ENCODE measurements at regions not wholly inside any gene's neighbourhood (a gene's known extent, or its start where the extent isn't known, plus 50 kb on each side); places are given as distances from the start of the nearest gene placed in this dataset.

GRCh38 chrX:20802036-20802435, 535.3 kb upstream of the RPS6KA3 start:
- DNase-seq (ENCODE audit: low spot score) = no peak
- peaks cover 12% of the 10 kb centered on the region for H3K9me3 Mint-ChIP-seq (ENCODE audit: low read depth)
- no peaks in the 10 kb centered on the region for H3K4me1 Mint-ChIP-seq (ENCODE audit: low read depth)
- no peak overlapping the region for H3K4me3 Mint-ChIP-seq (ENCODE audit: unreplicated experiment)
- no peak overlapping the region for H3K27ac Mint-ChIP-seq (ENCODE audit: unreplicated experiment)
- H3K27me3 Mint-ChIP-seq (ENCODE audit: low read depth) = peaks cover 1% of the 10 kb centered on the region
- no peaks in the 10 kb centered on the region for H3K36me3 Mint-ChIP-seq (ENCODE audit: low read depth)
- no peak for TF ChIP-seq CTCF (IDR thresholded peaks at IDR 0.05)

GRCh38 chrX:20796450-20796849, 529.7 kb upstream of the RPS6KA3 start:
- Mint-ChIP-seq H3K4me1 (ENCODE audit: low read depth) (no peaks in the 10 kb centered on the region), H3K27me3 (ENCODE audit: low read depth) (peaks cover 1% of the 10 kb centered on the region), H3K9me3 (ENCODE audit: low read depth) (peaks cover 12% of the 10 kb centered on the region), H3K4me3 (ENCODE audit: unreplicated experiment) (no peak overlapping the region), H3K27ac (ENCODE audit: unreplicated experiment) (no peak overlapping the region), H3K36me3 (ENCODE audit: low read depth) (no peaks in the 10 kb centered on the region)
- DNase-seq (ENCODE audit: low spot score) = no peak
- no peak for TF ChIP-seq CTCF (IDR thresholded peaks at IDR 0.05)

- no peak overlapping the region for H3K4me3 Mint-ChIP-seq (ENCODE audit: unreplicated experiment)
- no peaks in the 10 kb centered on the region for H3K4me1 Mint-ChIP-seq (ENCODE audit: low read depth)
- TF ChIP-seq CTCF (IDR thresholded peaks at IDR 0.05) = no peak
- H3K36me3 Mint-ChIP-seq (ENCODE audit: low read depth) = no peaks in the 10 kb centered on the region
- H3K9me3 Mint-ChIP-seq (ENCODE audit: low read depth) = no peaks in the 10 kb centered on the region
- H3K27ac Mint-ChIP-seq (ENCODE audit: unreplicated experiment) = no peak overlapping the region
- H3K27me3 Mint-ChIP-seq (ENCODE audit: low read depth) = peaks cover 2% of the 10 kb centered on the region
- DNase-seq (ENCODE audit: low spot score) = no peak
These were observed 522.4 kb upstream of the RPS6KA3 start for GRCh38 chrX:20789103-20789502.

- Mint-ChIP-seq H3K4me3 (ENCODE audit: unreplicated experiment) (no peak overlapping the region), H3K9me3 (ENCODE audit: low read depth) (peaks cover 11% of the 10 kb centered on the region), H3K36me3 (ENCODE audit: low read depth) (no peaks in the 10 kb centered on the region), H3K27me3 (ENCODE audit: low read depth) (peaks cover 4% of the 10 kb centered on the region), H3K27ac (ENCODE audit: unreplicated experiment) (no peak overlapping the region), H3K4me1 (ENCODE audit: low read depth) (no peaks in the 10 kb centered on the region)
- no peak for DNase-seq (ENCODE audit: low spot score)
- no peak for TF ChIP-seq CTCF (IDR thresholded peaks at IDR 0.05)
These were observed 500.6 kb upstream of the RPS6KA3 start for GRCh38 chrX:20767346-20767745.

GRCh38 chrX:20756585-20756984, 489.9 kb upstream of the RPS6KA3 start:
- TF ChIP-seq CTCF (IDR thresholded peaks at IDR 0.05) = no peak
- Mint-ChIP-seq H3K36me3 (ENCODE audit: low read depth) (no peaks in the 10 kb centered on the region), H3K4me3 (ENCODE audit: unreplicated experiment) (no peak overlapping the region), H3K9me3 (ENCODE audit: low read depth) (peaks cover 3% of the 10 kb centered on the region), H3K27ac (ENCODE audit: unreplicated experiment) (no peak overlapping the region), H3K27me3 (ENCODE audit: low read depth) (no peaks in the 10 kb centered on the region), H3K4me1 (ENCODE audit: low read depth) (peaks cover 7% of the 10 kb centered on the region)
- DNase-seq (ENCODE audit: low spot score) = no peak
